GM19240 (cell line): ENCODE measurements at regions not wholly inside any gene's neighbourhood (a gene's known extent, or its start where the extent isn't known, plus 50 kb on each side); places are given as distances from the start of the nearest gene placed in this dataset.

Experiments used
- DNase-seq: peaks from one replicate; pipeline ENCODE4 v3.0.0; 2011; ENCODE audit warnings: low spot score; ENCODE audit not compliant: insufficient read length

GRCh38 chr10:131686781-131687420 lies 213.9 kb upstream of the PPP2R2D start:
- DNase-seq = no peak

GRCh38 chr10:131688304-131688703 lies 212.5 kb upstream of the PPP2R2D start:
- no peak for DNase-seq

GRCh38 chr10:131689016-131689415 lies 211.8 kb upstream of the PPP2R2D start:
- DNase-seq = no peak

- no peak for DNase-seq
These were observed 211.3 kb upstream of the PPP2R2D start for GRCh38 chr10:131689486-131689885.

- no peak for DNase-seq
These were observed 210.7 kb upstream of the PPP2R2D start for GRCh38 chr10:131689954-131690757.

GRCh38 chr10:131690805-131691239 lies 210.0 kb upstream of the PPP2R2D start:
- no peak for DNase-seq

GRCh38 chr10:131691481-131692090 lies 209.2 kb upstream of the PPP2R2D start:
- no peak for DNase-seq

- DNase-seq = no peak
These were observed 208.6 kb upstream of the PPP2R2D start for GRCh38 chr10:131692176-131692575.

GRCh38 chr10:131692686-131693334 lies 208.0 kb upstream of the PPP2R2D start:
- DNase-seq = no peak

- no peak for DNase-seq
These were observed 207.0 kb upstream of the PPP2R2D start for GRCh38 chr10:131693766-131694165.

- DNase-seq = no peak
These were observed 206.5 kb upstream of the PPP2R2D start for GRCh38 chr10:131694168-131694780.

- DNase-seq = no peak
These were observed 205.9 kb upstream of the PPP2R2D start for GRCh38 chr10:131694781-131695495.

- no peak for DNase-seq
These were observed 205.2 kb upstream of the PPP2R2D start for GRCh38 chr10:131695496-131696165.

- DNase-seq = no peak
These were observed 203.2 kb upstream of the PPP2R2D start for GRCh38 chr10:131697476-131698128.

GRCh38 chr10:131698232-131698631 lies 202.6 kb upstream of the PPP2R2D start:
- DNase-seq = no peak

- DNase-seq = no peak
These were observed 201.8 kb upstream of the PPP2R2D start for GRCh38 chr10:131698986-131699385.

GRCh38 chr10:131700032-131700431 lies 200.8 kb upstream of the PPP2R2D start:
- no peak for DNase-seq

- DNase-seq = no peak
These were observed 200.3 kb upstream of the PPP2R2D start for GRCh38 chr10:131700506-131700905.

GRCh38 chr10:131701131-131701947 lies 199.5 kb upstream of the PPP2R2D start:
- no peak for DNase-seq
